HepG2 (cell line): ENCODE measurements at regions not wholly inside any gene's neighbourhood (a gene's known extent, or its start where the extent isn't known, plus 50 kb on each side); places are given as distances from the start of the nearest gene placed in this dataset.

Experiments
- ATAC-seq: fragments of 200-7000 bp; cut with Tn5 transposase; 3 replicates; pipeline ENCODE4 v1.9.1; 2020; ENCODE audit warnings: mild to moderate bottlenecking, moderate library complexity
- BruUV-seq: library from RNA; stranded (reverse); fragments of 400-500 nt; replicated peaks from 2 replicates; lab custom pipeline; 2021; lab: Mats Ljungman, UMichigan
- CTCF ChIA-PET: fragments of 300-600 bp; formaldehyde crosslinking; extraction: SDS; loops from one replicate; lab custom pipeline; 2021; ENCODE audit warnings: low total read pairs, inconsistent platforms, low intra/inter-chr PET ratio; lab: Yijun Ruan, JAX
- POLR2A ChIA-PET: fragments of 350-600 bp; sonication (Branson Sonifier 250); formaldehyde crosslinking; loops from one replicate; lab custom pipeline; 2020; ENCODE audit warnings: antibody characterized with exemption, inconsistent platforms; lab: Yijun Ruan, JAX
- DNase-seq: peaks from one replicate; pipeline ENCODE4 v3.0.0-alpha.2; 2015; ENCODE audit warnings: low spot score
- FAIRE-seq: peaks from 3 replicates; lab custom pipeline; 2011; peaks lifted over from hg19 to GRCh38; lab: Jason Lieb, UNC
- H2AFZ ChIP-seq: one replicate; pipeline ENCODE4 v1.6.1; 2011; ENCODE audit warnings: low read length, inconsistent platforms
- H3K27ac ChIP-seq: fragments of 300-600 bp; 3 replicates; pipeline ENCODE4 v1.8.0; 2011; ENCODE audit warnings: mixed run types, mild to moderate bottlenecking, mixed read lengths, low read length, inconsistent platforms; ENCODE audit not compliant: insufficient read depth; ENCODE audit errors: extremely low read length
- H3K27me3 ChIP-seq, 2 experiments: fragments of 200-600 bp in 1 of 2; 2 replicates in 1 of 2; 3 replicates in 1 of 2; pipeline versions ENCODE4 v1.6.0 to v1.8.0; 2011; ENCODE audit warnings: low read length in 2 of 2, mild to moderate bottlenecking in 2 of 2, moderate library complexity in 2 of 2, inconsistent platforms in 1 of 2; ENCODE audit not compliant: insufficient read depth in 2 of 2, control insufficient read depth in 1 of 2
- H3K36me3 ChIP-seq, 2 experiments: fragments of 200-600 bp in 1 of 2; replicated peaks in 1 of 2; 2 replicates in 1 of 2; 3 replicates in 1 of 2; pipeline versions ENCODE4 v1.5.1 to v1.8.0; 2011; ENCODE audit warnings: low read length in 2 of 2, inconsistent platforms in 1 of 2; ENCODE audit not compliant: insufficient read depth in 2 of 2, control insufficient read depth in 1 of 2
- H3K4me1 ChIP-seq: 2 replicates; pipeline ENCODE4 v1.5.1; 2012; ENCODE audit warnings: low read length, inconsistent platforms; ENCODE audit not compliant: insufficient read depth
- H3K4me2 ChIP-seq: 2 replicates; pipeline ENCODE4 v1.6.0; 2011; ENCODE audit warnings: low read depth, low read length, inconsistent platforms
- H3K4me3 ChIP-seq, 3 experiments: fragments of 200-600 bp in 1 of 3; sonication (generic), shearing (Covaris generic) in 1 of 3; replicated peaks in 1 of 3; 2 replicates each; pipeline ENCODE4 v1.5.1; 2011 to 2016; ENCODE audit warnings: low read length in 3 of 3, inconsistent platforms in 2 of 3, low read depth in 2 of 3, mild to moderate bottlenecking in 2 of 3, control low read depth in 1 of 3, mixed read lengths in 1 of 3; ENCODE audit not compliant: insufficient read depth in 1 of 3
- H3K79me2 ChIP-seq: one replicate; pipeline ENCODE4 v1.6.1; 2011; ENCODE audit warnings: low read length, inconsistent platforms; ENCODE audit not compliant: insufficient read depth
- H3K9ac ChIP-seq: 2 replicates; pipeline ENCODE4 v1.6.0; 2011; ENCODE audit warnings: mild to moderate bottlenecking, low read depth, low read length, inconsistent platforms; ENCODE audit not compliant: insufficient read depth
- H3K9me3 ChIP-seq: 2 replicates; pipeline ENCODE4 v1.5.1; 2012; ENCODE audit warnings: mild to moderate bottlenecking, low read length
- H4K20me1 ChIP-seq: 2 replicates; pipeline ENCODE4 v1.6.0; 2011; ENCODE audit warnings: inconsistent platforms, mild to moderate bottlenecking, low read length, moderate library complexity; ENCODE audit not compliant: insufficient read depth
- CAMTA2 ChIP-seq: sonication (generic); formaldehyde crosslinking; IDR thresholded peaks from 2 replicates; pipeline ENCODE4 v1.4.0; 2020; ENCODE audit warnings: mild to moderate bottlenecking, missing genetic modification reagents, borderline replicate concordance
- KDM2A ChIP-seq: sonication (generic); formaldehyde crosslinking; IDR thresholded peaks from 2 replicates; pipeline ENCODE4 v1.4.0; 2020; ENCODE audit warnings: low read depth, missing genetic modification reagents, borderline replicate concordance
- MEF2D ChIP-seq: sonication (generic); formaldehyde crosslinking; IDR thresholded peaks from 2 replicates; pipeline ENCODE4 v1.5.1; 2020; ENCODE audit warnings: mild to moderate bottlenecking, missing genetic modification reagents
- MYNN ChIP-seq: sonication (generic); formaldehyde crosslinking; IDR thresholded peaks from 2 replicates; pipeline ENCODE4 v1.4.0; 2020; ENCODE audit warnings: mild to moderate bottlenecking, low read depth, missing genetic modification reagents
- NFYB ChIP-seq: sonication (generic); formaldehyde crosslinking; IDR thresholded peaks from 2 replicates; pipeline ENCODE4 v1.4.0; 2020; ENCODE audit warnings: missing genetic modification reagents
- POLR2AphosphoS2 ChIP-seq: IDR thresholded peaks from 2 replicates; pipeline ENCODE4 v1.6.1; 2011; ENCODE audit warnings: low read depth, low read length, improper control_type of control experiment
- RAD21 ChIP-seq: fragments of 450-650 bp; formaldehyde crosslinking; IDR thresholded peaks from 2 replicates; pipeline ENCODE4 v1.5.0; 2020; ENCODE audit warnings: mild to moderate bottlenecking
- SYNCRIP ChIP-seq: fragments of 200-400 bp; formaldehyde crosslinking; IDR thresholded peaks from 2 replicates; pipeline ENCODE4 v1.6.1; 2018; ENCODE audit warnings: mild to moderate bottlenecking, low read depth, low read length; ENCODE audit not compliant: insufficient read depth
- ZFP90 ChIP-seq: sonication (generic); formaldehyde crosslinking; IDR thresholded peaks from 2 replicates; pipeline ENCODE4 v1.8.0; 2022; ENCODE audit warnings: missing genetic modification reagents, mild to moderate bottlenecking, inconsistent platforms, borderline replicate concordance
- ZNF234 ChIP-seq: sonication (generic); formaldehyde crosslinking; conservative IDR thresholded peaks from 2 replicates; pipeline ENCODE4 v1.5.1; 2020; ENCODE audit warnings: mild to moderate bottlenecking, missing genetic modification reagents
- ZNF24 ChIP-seq: fragments of 450-650 bp; IDR thresholded peaks from 2 replicates; pipeline ENCODE4 v1.6.1; 2017; ENCODE audit warnings: antibody characterized with exemption, mild to moderate bottlenecking
- ZNF430 ChIP-seq: sonication (generic); formaldehyde crosslinking; IDR thresholded peaks from 2 replicates; pipeline ENCODE4 v1.9.0; 2021; ENCODE audit warnings: mild to moderate bottlenecking, missing genetic modification reagents
- ZNF569 ChIP-seq: sonication (generic); formaldehyde crosslinking; IDR thresholded peaks from 2 replicates; pipeline ENCODE4 v1.5.0; 2020; ENCODE audit warnings: mild to moderate bottlenecking, missing genetic modification reagents, moderate library complexity, borderline replicate concordance
- ZNF609 ChIP-seq: sonication (generic); formaldehyde crosslinking; IDR thresholded peaks from 2 replicates; pipeline ENCODE4 v1.4.0; 2020; ENCODE audit warnings: mild to moderate bottlenecking, missing genetic modification reagents, borderline replicate concordance
- ZNF83 ChIP-seq: sonication (generic); formaldehyde crosslinking; IDR thresholded peaks from 2 replicates; pipeline ENCODE4 v1.4.0; 2020; ENCODE audit warnings: missing genetic modification reagents, mild to moderate bottlenecking, borderline replicate concordance
- WGBS: methylation state at CpG from one replicate; pipeline ENCODE4 v1.1.6; 2017; ENCODE audit warnings: low lambda C conversion rate; 5-methylcytosine and 5-hydroxymethylcytosine counted together
- in situ Hi-C: cut with HindIII; loops from 2 replicates; pipeline ENCODE4 v1.10.0; 2017; ENCODE audit warnings: low pct_unique_long_range_greater_than_20kb; ENCODE audit not compliant: extremely low pct_ligation_motif_present
- intact Hi-C: fragments of 100-400 bp; cut with micrococcal nuclease; formaldehyde crosslinking; loops from one replicate; pipeline ENCODE4 v1.10.0; 2022; ENCODE audit not compliant: unreplicated experiment
- TF ChIP-seq, protein P1 (sequence below): sonication (generic); formaldehyde crosslinking; IDR thresholded peaks from 2 replicates; pipeline ENCODE4 v1.5.0; 2020; ENCODE audit warnings: mild to moderate bottlenecking, missing genetic modification reagents, borderline replicate concordance

- WGBS, result under 1% methylated on average over 5 of the region's 5 CpGs
- CTCF ChIA-PET, result no interaction called here
Measured at GRCh38 chr3:80405618-80406017, 637.8 kb upstream of the ROBO1 start.

DNA sequence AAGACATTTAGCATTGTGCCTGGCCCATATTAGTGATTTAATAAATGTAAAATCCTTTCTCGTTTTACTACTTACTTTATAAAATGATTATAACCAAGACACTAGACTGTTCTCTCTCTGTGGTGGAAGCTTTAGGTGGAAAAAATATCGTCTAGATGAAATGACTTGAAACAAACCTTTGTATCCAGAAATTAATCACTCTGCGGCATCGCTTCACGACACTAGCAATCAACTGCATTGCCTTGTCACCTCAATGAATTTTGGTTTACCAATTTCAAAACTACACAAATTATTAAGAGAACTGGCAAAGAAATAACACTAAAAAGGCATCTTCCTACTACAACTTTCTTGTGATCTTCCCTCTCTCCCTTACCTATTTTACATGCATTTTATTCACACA is 627.2 kb upstream of the ROBO1 start:
- Histone ChIP-seq H3K36me3 (no peaks in the 10 kb centered on the region), H3K9ac (no peak overlapping the region), H4K20me1 (no peaks in the 10 kb centered on the region), H3K4me2 (no peak overlapping the region), H3K4me1 (no peaks in the 10 kb centered on the region), H3K27ac (no peak overlapping the region), H3K4me3 (no peak overlapping the region), H3K9me3 (no peaks in the 10 kb centered on the region), H3K27me3 (no peaks in the 10 kb centered on the region), H2AFZ (no peak overlapping the region), H3K79me2 (no peaks in the 10 kb centered on the region)
- in situ Hi-C loops (no loop called here), intact Hi-C loops (no loop called here)
- WGBS, result 55% methylated on average over 5 of the region's 5 CpGs
- POLR2A ChIA-PET, result no interaction called here
- DNase-seq (no peak), FAIRE-seq (no peak), ATAC-seq (no peak)
- CTCF ChIA-PET, result no interaction called here
- BruUV-seq, result no TSS peak
- TF ChIP-seq, protein P1, sequence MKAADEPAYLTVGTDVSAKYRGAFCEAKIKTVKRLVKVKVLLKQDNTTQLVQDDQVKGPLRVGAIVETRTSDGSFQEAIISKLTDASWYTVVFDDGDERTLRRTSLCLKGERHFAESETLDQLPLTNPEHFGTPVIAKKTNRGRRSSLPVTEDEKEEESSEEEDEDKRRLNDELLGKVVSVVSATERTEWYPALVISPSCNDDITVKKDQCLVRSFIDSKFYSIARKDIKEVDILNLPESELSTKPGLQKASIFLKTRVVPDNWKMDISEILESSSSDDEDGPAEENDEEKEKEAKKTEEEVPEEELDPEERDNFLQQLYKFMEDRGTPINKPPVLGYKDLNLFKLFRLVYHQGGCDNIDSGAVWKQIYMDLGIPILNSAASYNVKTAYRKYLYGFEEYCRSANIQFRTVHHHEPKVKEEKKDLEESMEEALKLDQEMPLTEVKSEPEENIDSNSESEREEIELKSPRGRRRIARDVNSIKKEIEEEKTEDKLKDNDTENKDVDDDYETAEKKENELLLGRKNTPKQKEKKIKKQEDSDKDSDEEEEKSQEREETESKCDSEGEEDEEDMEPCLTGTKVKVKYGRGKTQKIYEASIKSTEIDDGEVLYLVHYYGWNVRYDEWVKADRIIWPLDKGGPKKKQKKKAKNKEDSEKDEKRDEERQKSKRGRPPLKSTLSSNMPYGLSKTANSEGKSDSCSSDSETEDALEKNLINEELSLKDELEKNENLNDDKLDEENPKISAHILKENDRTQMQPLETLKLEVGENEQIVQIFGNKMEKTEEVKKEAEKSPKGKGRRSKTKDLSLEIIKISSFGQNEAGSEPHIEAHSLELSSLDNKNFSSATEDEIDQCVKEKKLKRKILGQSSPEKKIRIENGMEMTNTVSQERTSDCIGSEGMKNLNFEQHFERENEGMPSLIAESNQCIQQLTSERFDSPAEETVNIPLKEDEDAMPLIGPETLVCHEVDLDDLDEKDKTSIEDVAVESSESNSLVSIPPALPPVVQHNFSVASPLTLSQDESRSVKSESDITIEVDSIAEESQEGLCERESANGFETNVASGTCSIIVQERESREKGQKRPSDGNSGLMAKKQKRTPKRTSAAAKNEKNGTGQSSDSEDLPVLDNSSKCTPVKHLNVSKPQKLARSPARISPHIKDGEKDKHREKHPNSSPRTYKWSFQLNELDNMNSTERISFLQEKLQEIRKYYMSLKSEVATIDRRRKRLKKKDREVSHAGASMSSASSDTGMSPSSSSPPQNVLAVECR, result no peak
- TF ChIP-seq ZNF24, result no peak
- no peak for TF ChIP-seq RAD21
- no peak for TF ChIP-seq POLR2AphosphoS2
- TF ChIP-seq ZFP90 (CRISPR knock-in tag), result no peak
- no peak for TF ChIP-seq ZNF609
- TF ChIP-seq CAMTA2 (CRISPR knock-in tag), result no peak

More at GRCh38 chr3:80405618-80406017, 637.8 kb upstream of the ROBO1 start:
- no peak for FAIRE-seq
- H3K9ac ChIP-seq, result no peak overlapping the region
- H2AFZ ChIP-seq, result no peak overlapping the region
- intact Hi-C loops, result no loop called here
- no peaks in the 10 kb centered on the region for H3K36me3 ChIP-seq
- no peaks in the 10 kb centered on the region for H3K27me3 ChIP-seq
- POLR2A ChIA-PET, result no interaction called here
- H3K4me1 ChIP-seq, result no peaks in the 10 kb centered on the region
- in situ Hi-C loops, result no loop called here
- H3K4me2 ChIP-seq, result no peak overlapping the region
- H3K79me2 ChIP-seq, result no peaks in the 10 kb centered on the region
- no peak overlapping the region for H3K27ac ChIP-seq
- BruUV-seq, result no TSS peak
- ATAC-seq, result no peak
- TF ChIP-seq ZNF430 (CRISPR knock-in tag), result no peak
- TF ChIP-seq MYNN (CRISPR knock-in tag), result no peak
- no peak for TF ChIP-seq ZNF83 (CRISPR knock-in tag)
- TF ChIP-seq MEF2D (CRISPR knock-in tag), result no peak
- no peak for TF ChIP-seq KDM2A
- TF ChIP-seq ZNF569 (CRISPR knock-in tag), result no peak
- TF ChIP-seq NFYB (CRISPR knock-in tag), result no peak
- TF ChIP-seq ZNF234 (CRISPR knock-in tag), result no peak
- TF ChIP-seq SYNCRIP, result no peak
- no peak for TF ChIP-seq POLR2AphosphoS2
- TF ChIP-seq, all 625 proteins: peak for 0
- Histone ChIP-seq H3K9me3 (no peaks in the 10 kb centered on the region), H4K20me1 (no peaks in the 10 kb centered on the region), H3K4me3 (no peak overlapping the region)
- DNase-seq, result no peak
